HFF-Myc (cell line): ENCODE measurements at regions not wholly inside any gene's neighbourhood (a gene's known extent, or its start where the extent isn't known, plus 50 kb on each side); places are given as distances from the start of the nearest gene placed in this dataset.
A peak's percentile ranks its signal among the peaks of the same experiment; 100 is the strongest.

ENCODE experiments used
- DNase-seq: peaks from one replicate; pipeline ENCODE4 v3.0.0-alpha.2; 2011; ENCODE audit warnings: low read depth; ENCODE audit errors: extremely low read depth
- H3K4me3 ChIP-seq: replicated peaks from 2 replicates; pipeline ENCODE4 v1.5.1; 2011; ENCODE audit warnings: low read depth, mild to moderate bottlenecking, control low read depth, low read length
- CTCF ChIP-seq: IDR thresholded peaks from 2 replicates; pipeline ENCODE4 v1.5.1; 2012; ENCODE audit warnings: mild to moderate bottlenecking, low read depth, low read length, control low read depth; ENCODE audit errors: missing control alignments

- no peak for DNase-seq
- TF ChIP-seq CTCF: no peak
- H3K4me3 ChIP-seq: no peak overlapping the region
Observed at GRCh38 chr3:117995842-117996437, 1038.7 kb downstream of the IGSF11 start.

- peak; percentile 95 for TF ChIP-seq CTCF
- peak; percentile 25 for DNase-seq
- peak overlapping the region; percentile 20 for H3K4me3 ChIP-seq
Observed at GRCh38 chr3:117997201-117998049, 1037.2 kb downstream of the IGSF11 start.

GRCh38 chr3:117998071-117998470 lies 1036.6 kb downstream of the IGSF11 start:
- H3K4me3 ChIP-seq: no peak overlapping the region
- no peak for TF ChIP-seq CTCF
- DNase-seq: no peak

- DNase-seq: no peak
- no peak overlapping the region for H3K4me3 ChIP-seq
- no peak for TF ChIP-seq CTCF
Observed at GRCh38 chr3:118000219-118000618, 1034.4 kb downstream of the IGSF11 start.

GRCh38 chr3:118001380-118001779 lies 1033.3 kb downstream of the IGSF11 start:
- DNase-seq: no peak
- no peak for TF ChIP-seq CTCF
- H3K4me3 ChIP-seq: no peak overlapping the region

- no peak for DNase-seq
- H3K4me3 ChIP-seq: no peak overlapping the region
Observed at GRCh38 chr3:118011910-118012309, 1022.7 kb downstream of the IGSF11 start.

More at GRCh38 chr3:118011910-118012309, 1022.7 kb downstream of the IGSF11 start:
- no peak for TF ChIP-seq CTCF
